ENCODE measurements at regions not wholly inside any gene's neighbourhood (a gene's known extent, or its start where the extent isn't known, plus 50 kb on each side); places are given as distances from the start of the nearest gene placed in this dataset.

GRCh38 chr3:173258697-173259096, 117.7 kb upstream of the SPATA16 start:
- Mint-ChIP-seq H3K4me3 (ENCODE audit: unreplicated experiment) (no peak overlapping the region), H3K27me3 (ENCODE audit: unreplicated experiment) (peaks cover 3% of the 10 kb centered on the region), H3K27ac (ENCODE audit: unreplicated experiment) (no peak overlapping the region), H3K9me3 (ENCODE audit: unreplicated experiment) (no peaks in the 10 kb centered on the region), H3K36me3 (ENCODE audit: unreplicated experiment) (no peaks in the 10 kb centered on the region), H3K4me1 (ENCODE audit: low read depth, unreplicated experiment) (no peaks in the 10 kb centered on the region)
- DNase-seq = no peak
- TF ChIP-seq CTCF (IDR thresholded peaks at IDR 0.05; ENCODE audit: partially characterized antibody, unreplicated experiment) = no peak

- Mint-ChIP-seq H3K27ac (ENCODE audit: unreplicated experiment) (no peak overlapping the region), H3K9me3 (ENCODE audit: unreplicated experiment) (no peaks in the 10 kb centered on the region), H3K36me3 (ENCODE audit: unreplicated experiment) (no peaks in the 10 kb centered on the region), H3K4me1 (ENCODE audit: low read depth, unreplicated experiment) (no peaks in the 10 kb centered on the region), H3K4me3 (ENCODE audit: unreplicated experiment) (no peak overlapping the region), H3K27me3 (ENCODE audit: unreplicated experiment) (peaks cover 3% of the 10 kb centered on the region)
- no peak for DNase-seq
- no peak for TF ChIP-seq CTCF (IDR thresholded peaks at IDR 0.05; ENCODE audit: partially characterized antibody, unreplicated experiment)
Measured at GRCh38 chr3:173257797-173258196, 116.8 kb upstream of the SPATA16 start.

GRCh38 chr3:173255555-173255954, 114.5 kb upstream of the SPATA16 start:
- Mint-ChIP-seq H3K27me3 (ENCODE audit: unreplicated experiment) (peaks cover 3% of the 10 kb centered on the region), H3K4me1 (ENCODE audit: low read depth, unreplicated experiment) (no peaks in the 10 kb centered on the region), H3K36me3 (ENCODE audit: unreplicated experiment) (no peaks in the 10 kb centered on the region), H3K27ac (ENCODE audit: unreplicated experiment) (no peak overlapping the region), H3K4me3 (ENCODE audit: unreplicated experiment) (no peak overlapping the region), H3K9me3 (ENCODE audit: unreplicated experiment) (no peaks in the 10 kb centered on the region)
- TF ChIP-seq CTCF (IDR thresholded peaks at IDR 0.05; ENCODE audit: partially characterized antibody, unreplicated experiment) = no peak
- DNase-seq = no peak

GRCh38 chr3:173253471-173253870, 112.4 kb upstream of the SPATA16 start:
- TF ChIP-seq CTCF (IDR thresholded peaks at IDR 0.05; ENCODE audit: partially characterized antibody, unreplicated experiment) = no peak

GRCh38 chr3:173249457-173249856, 108.4 kb upstream of the SPATA16 start:
- H3K27me3 Mint-ChIP-seq (ENCODE audit: unreplicated experiment) = no peaks in the 10 kb centered on the region
- H3K9me3 Mint-ChIP-seq (ENCODE audit: unreplicated experiment) = no peaks in the 10 kb centered on the region
- no peak overlapping the region for H3K4me3 Mint-ChIP-seq (ENCODE audit: unreplicated experiment)
- TF ChIP-seq CTCF (IDR thresholded peaks at IDR 0.05; ENCODE audit: partially characterized antibody, unreplicated experiment) = no peak
- DNase-seq = no peak
- H3K4me1 Mint-ChIP-seq (ENCODE audit: low read depth, unreplicated experiment) = no peaks in the 10 kb centered on the region
- no peak overlapping the region for H3K27ac Mint-ChIP-seq (ENCODE audit: unreplicated experiment)
- no peaks in the 10 kb centered on the region for H3K36me3 Mint-ChIP-seq (ENCODE audit: unreplicated experiment)

More at GRCh38 chr3:173253471-173253870, 112.4 kb upstream of the SPATA16 start:
- Mint-ChIP-seq H3K27ac (ENCODE audit: unreplicated experiment) (no peak overlapping the region), H3K27me3 (ENCODE audit: unreplicated experiment) (peaks cover 3% of the 10 kb centered on the region), H3K4me3 (ENCODE audit: unreplicated experiment) (no peak overlapping the region), H3K36me3 (ENCODE audit: unreplicated experiment) (no peaks in the 10 kb centered on the region), H3K9me3 (ENCODE audit: unreplicated experiment) (no peaks in the 10 kb centered on the region), H3K4me1 (ENCODE audit: low read depth, unreplicated experiment) (no peaks in the 10 kb centered on the region)
- DNase-seq = no peak

Data from glutamatergic neuron (in vitro differentiated cells).